ENCODE measurements at regions not wholly inside any gene's neighbourhood (a gene's known extent, or its start where the extent isn't known, plus 50 kb on each side); places are given as distances from the start of the nearest gene placed in this dataset.

- TF ChIP-seq GATA2 (IDR thresholded peaks at IDR 0.05; ENCODE audit: low read depth, low read length) (no peak), GATA3 (IDR thresholded peaks at IDR 0.05; ENCODE audit: low read depth, low read length) (no peak)
Measured at GRCh38 chr2:71938108-71938507, 209.6 kb downstream of the CYP26B1 start.
